Retinal pigment epithelial cell (primary cell): ENCODE measurements at regions not wholly inside any gene's neighbourhood (a gene's known extent, or its start where the extent isn't known, plus 50 kb on each side); places are given as distances from the start of the nearest gene placed in this dataset.
"Not testable (repeated sequence)": the region's sequence is repeated elsewhere in the genome, so short reads cannot be mapped to it uniquely, and the experiment has no call there.

Experiments
- DNase-seq: peaks from one replicate; pipeline ENCODE4 v3.0.0-alpha.2; 2010; ENCODE audit warnings: low read depth
- H3K4me3 ChIP-seq: 2 replicates; pipeline ENCODE4 v1.5.1; 2011; ENCODE audit warnings: mild to moderate bottlenecking, low read length, control low read depth, moderate library complexity
- TF ChIP-seq, protein P1 (sequence below): conservative IDR thresholded peaks from 2 replicates; pipeline ENCODE4 v1.5.1; 2011; ENCODE audit warnings: low read depth, low read length, control low read depth, inconsistent platforms

DNA sequence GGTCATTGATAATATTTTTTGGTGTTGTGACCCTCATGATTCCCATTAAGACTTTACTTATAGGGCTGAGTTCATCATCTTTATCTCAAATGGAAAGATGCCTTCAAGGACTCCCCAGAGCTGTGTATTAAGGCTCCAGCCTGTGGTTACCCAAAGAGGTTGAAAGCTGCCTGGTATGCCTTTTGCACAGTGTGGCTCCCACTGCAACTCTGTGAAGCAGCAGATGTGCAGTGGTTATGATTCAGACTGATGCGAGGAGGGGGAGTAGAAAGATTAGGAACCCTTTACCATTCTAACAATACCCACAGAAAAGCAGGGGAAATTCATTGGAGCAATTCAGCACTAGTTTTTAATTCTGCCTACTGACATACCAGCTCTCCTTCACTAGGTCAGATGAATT, 560.0 kb downstream of the INSC start:
- TF ChIP-seq, protein P1, sequence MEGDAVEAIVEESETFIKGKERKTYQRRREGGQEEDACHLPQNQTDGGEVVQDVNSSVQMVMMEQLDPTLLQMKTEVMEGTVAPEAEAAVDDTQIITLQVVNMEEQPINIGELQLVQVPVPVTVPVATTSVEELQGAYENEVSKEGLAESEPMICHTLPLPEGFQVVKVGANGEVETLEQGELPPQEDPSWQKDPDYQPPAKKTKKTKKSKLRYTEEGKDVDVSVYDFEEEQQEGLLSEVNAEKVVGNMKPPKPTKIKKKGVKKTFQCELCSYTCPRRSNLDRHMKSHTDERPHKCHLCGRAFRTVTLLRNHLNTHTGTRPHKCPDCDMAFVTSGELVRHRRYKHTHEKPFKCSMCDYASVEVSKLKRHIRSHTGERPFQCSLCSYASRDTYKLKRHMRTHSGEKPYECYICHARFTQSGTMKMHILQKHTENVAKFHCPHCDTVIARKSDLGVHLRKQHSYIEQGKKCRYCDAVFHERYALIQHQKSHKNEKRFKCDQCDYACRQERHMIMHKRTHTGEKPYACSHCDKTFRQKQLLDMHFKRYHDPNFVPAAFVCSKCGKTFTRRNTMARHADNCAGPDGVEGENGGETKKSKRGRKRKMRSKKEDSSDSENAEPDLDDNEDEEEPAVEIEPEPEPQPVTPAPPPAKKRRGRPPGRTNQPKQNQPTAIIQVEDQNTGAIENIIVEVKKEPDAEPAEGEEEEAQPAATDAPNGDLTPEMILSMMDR: no peak
- H3K4me3 ChIP-seq: no peak overlapping the region
- no peak for DNase-seq

- DNase-seq: no peak
- no peak overlapping the region for H3K4me3 ChIP-seq
- TF ChIP-seq, protein P1: no peak
These were observed 561.0 kb downstream of the INSC start for GRCh38 chr11:15675683-15676082.

DNA sequence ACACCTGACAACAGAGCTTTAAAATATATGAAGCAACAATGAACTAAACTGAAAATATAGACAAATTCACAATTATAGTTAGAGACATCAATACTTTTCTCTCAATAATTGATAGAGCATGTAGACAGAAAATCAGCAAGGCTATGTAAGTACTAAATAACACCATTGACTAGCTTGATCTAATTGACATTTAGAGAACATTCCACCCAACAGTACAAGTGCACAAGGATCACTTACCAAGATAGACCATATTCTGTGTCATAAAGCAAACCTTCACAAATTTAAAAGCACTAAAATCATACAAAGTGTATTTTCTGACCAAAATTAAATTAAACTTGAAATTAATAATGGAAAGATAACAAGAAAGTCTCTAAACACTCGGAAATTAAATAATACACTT, 562.5 kb downstream of the INSC start:
- DNase-seq: no peak
- H3K4me3 ChIP-seq: no peak overlapping the region
- TF ChIP-seq, protein P1: no peak

GRCh38 chr11:15683528-15683927, 568.8 kb downstream of the INSC start:
- TF ChIP-seq, protein P1: no peak
- no peak overlapping the region for H3K4me3 ChIP-seq

GRCh38 chr11:15685306-15685705, 570.6 kb downstream of the INSC start:
- no peak for DNase-seq
- H3K4me3 ChIP-seq: no peak overlapping the region
- TF ChIP-seq, protein P1: no peak

More at GRCh38 chr11:15683528-15683927, 568.8 kb downstream of the INSC start:
- no peak for DNase-seq

DNA sequence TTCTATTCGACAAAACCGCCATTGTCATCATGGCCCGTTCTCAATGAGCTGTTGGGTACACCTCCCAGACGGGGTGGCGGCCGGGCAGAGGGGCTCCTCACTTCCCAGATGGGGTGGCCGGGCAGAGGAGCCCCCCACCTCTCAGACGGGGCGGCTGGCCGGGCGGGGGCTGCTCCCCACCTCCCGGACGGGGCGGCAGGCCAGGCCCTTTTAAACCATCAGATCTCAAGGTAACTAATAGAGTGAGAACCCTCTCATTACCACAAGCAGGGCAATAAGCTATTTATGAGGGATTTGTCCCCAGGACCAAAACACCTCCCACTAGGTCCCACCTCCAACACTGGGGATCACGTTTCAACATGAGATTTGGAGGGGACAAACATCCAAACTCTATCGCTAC, 571.5 kb downstream of the INSC start:
- not testable (repeated sequence) for DNase-seq, H3K4me3 ChIP-seq

DNA sequence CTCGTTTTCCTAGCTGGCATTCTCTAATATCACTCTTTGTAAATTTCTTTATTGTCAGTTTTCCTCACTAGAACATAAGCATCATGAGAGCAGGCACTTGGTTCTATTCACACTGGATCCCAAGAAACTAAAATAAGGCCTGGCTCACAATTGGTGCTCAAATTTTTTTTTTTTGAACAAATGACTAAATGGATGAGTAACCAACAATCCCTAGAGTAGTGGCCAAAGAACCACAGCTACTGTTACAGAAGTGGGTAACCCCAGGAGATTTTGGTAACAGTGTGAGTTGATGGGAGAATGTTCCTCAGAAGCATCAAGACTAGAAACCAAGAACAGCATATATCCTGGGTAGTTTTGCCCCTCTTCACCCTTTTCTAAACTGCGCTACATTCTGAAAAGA, 572.6 kb downstream of the INSC start:
- no peak overlapping the region for H3K4me3 ChIP-seq

More for the DNA sequence above, 572.6 kb downstream of the INSC start:
- TF ChIP-seq, protein P1: no peak
- no peak for DNase-seq
